PC-9 (cell line): ENCODE measurements at regions not wholly inside any gene's neighbourhood (a gene's known extent, or its start where the extent isn't known, plus 50 kb on each side); places are given as distances from the start of the nearest gene placed in this dataset.

ENCODE experiments used
- CTCF ChIP-seq: fragments of 200-600 bp; sonication (generic); conservative IDR thresholded peaks from 2 replicates; pipeline ENCODE4 v1.6.1; 2017; ENCODE audit warnings: mixed run types, antibody characterized with exemption, mild to moderate bottlenecking, moderate library complexity
- EZH2 ChIP-seq: fragments of 200-600 bp; sonication (generic); IDR thresholded peaks from 2 replicates; pipeline ENCODE4 v1.8.0; 2017; ENCODE audit warnings: antibody characterized with exemption, low read depth

- TF ChIP-seq CTCF (no peak), EZH2 (no peak)
Observed at GRCh38 chr4:171727185-171727584, 86.0 kb upstream of the GALNTL6 start.
